ENCODE measurements at regions not wholly inside any gene's neighbourhood (a gene's known extent, or its start where the extent isn't known, plus 50 kb on each side); places are given as distances from the start of the nearest gene placed in this dataset.

GRCh38 chr6:142683714-142684141 lies 261.2 kb downstream of the HIVEP2 start:
- no peak for DNase-seq

GRCh38 chr6:142684371-142684770 lies 260.6 kb downstream of the HIVEP2 start:
- DNase-seq, result no peak

GRCh38 chr6:142685852-142686506 lies 259.0 kb downstream of the HIVEP2 start:
- no peak for DNase-seq

GRCh38 chr6:142686507-142686887 lies 258.5 kb downstream of the HIVEP2 start:
- no peak for DNase-seq

GRCh38 chr6:142692942-142693341 lies 252.0 kb downstream of the HIVEP2 start:
- peak; percentile 64 to 71 for DNase-seq

- no peak for DNase-seq
These were observed 251.5 kb downstream of the HIVEP2 start for GRCh38 chr6:142693441-142693840.

- no peak for DNase-seq
These were observed 250.9 kb downstream of the HIVEP2 start for GRCh38 chr6:142694054-142694453.

- no peak for DNase-seq
These were observed 250.0 kb downstream of the HIVEP2 start for GRCh38 chr6:142695016-142695415.

- DNase-seq, result no peak
These were observed 248.6 kb downstream of the HIVEP2 start for GRCh38 chr6:142696123-142697000.

GRCh38 chr6:142697001-142697335 lies 248.0 kb downstream of the HIVEP2 start:
- no peak for DNase-seq

- no peak for DNase-seq
These were observed 247.1 kb downstream of the HIVEP2 start for GRCh38 chr6:142697922-142698321.

- no peak for DNase-seq
These were observed 246.2 kb downstream of the HIVEP2 start for GRCh38 chr6:142698751-142699150.

GRCh38 chr6:142699391-142699790 lies 245.6 kb downstream of the HIVEP2 start:
- DNase-seq, result no peak

- no peak for DNase-seq
These were observed 244.9 kb downstream of the HIVEP2 start for GRCh38 chr6:142700032-142700431.

- DNase-seq, result no peak
These were observed 244.2 kb downstream of the HIVEP2 start for GRCh38 chr6:142700671-142701312.

Data from CD4-positive, alpha-beta T cell treated with Interferon alpha-2 for 1 hour (primary cell).